Tibial nerve (tissue), 4 donors: ENCODE measurements at regions not wholly inside any gene's neighbourhood (a gene's known extent, or its start where the extent isn't known, plus 50 kb on each side); places are given as distances from the start of the nearest gene placed in this dataset.

ENCODE experiments used
- DNase-seq, 2 donors: peaks; one replicate each; pipeline ENCODE4 v3.0.0-alpha.2; 2019; ENCODE audit warnings: low spot score in 2 of 2
- H3K27ac ChIP-seq, 4 donors: fragments of 200-600 bp; sonication (generic) in 3 of 4; one replicate each; pipeline ENCODE4 v1.5.1; 2017 to 2019; ENCODE audit warnings: mild to moderate bottlenecking in 1 of 4
- H3K27me3 ChIP-seq, 2 donors: fragments of 200-600 bp; sonication (generic) in 1 of 2; one replicate each; pipeline versions ENCODE4 v1.5.1 to v1.6.0; 2017 to 2019
- H3K36me3 ChIP-seq, 3 donors: fragments of 200-600 bp; sonication (generic); one replicate each; pipeline ENCODE4 v1.5.1; 2018 to 2019
- H3K4me1 ChIP-seq, 4 donors: fragments of 200-600 bp; sonication (generic) in 3 of 4; one replicate each; pipeline ENCODE4 v1.5.1; 2017 to 2019
- H3K4me3 ChIP-seq, 4 donors: fragments of 200-600 bp; sonication (generic) in 3 of 4; one replicate each; pipeline ENCODE4 v1.5.1; 2017 to 2019; ENCODE audit warnings: mild to moderate bottlenecking in 1 of 4, moderate library complexity in 1 of 4
- H3K9me3 ChIP-seq, 4 donors: fragments of 200-600 bp; sonication (generic) in 3 of 4; one replicate each; pipeline ENCODE4 v1.5.1; 2017 to 2019
- CTCF ChIP-seq, 5 experiments: fragments of 200-600 bp in 3 of 5; fragments of 450-650 bp in 2 of 5; sonication (generic) in 3 of 5; IDR thresholded peaks; one replicate each; pipeline ENCODE4 v1.5.1; 2016 to 2019; ENCODE audit warnings: antibody characterized with exemption in 5 of 5, mild to moderate bottlenecking in 3 of 5, moderate library complexity in 2 of 5
- EP300 ChIP-seq, 2 donors: sonication (generic); formaldehyde crosslinking; IDR thresholded peaks; one replicate each; pipeline ENCODE4 v1.6.1; 2017; ENCODE audit warnings: antibody characterized with exemption in 2 of 2, mild to moderate bottlenecking in 1 of 2
- POLR2A ChIP-seq, 2 donors: fragments of 450-650 bp; IDR thresholded peaks; one replicate each; pipeline ENCODE4 v1.6.1; 2017; ENCODE audit warnings: antibody characterized with exemption in 2 of 2, mild to moderate bottlenecking in 2 of 2, moderate library complexity in 2 of 2
- WGBS, 2 donors: methylation state at CpG; one replicate each; pipeline ENCODE4 v1.1.5; 2018; 5-methylcytosine and 5-hydroxymethylcytosine counted together

- no peaks in the 10 kb centered on the region for H3K27me3 ChIP-seq
- H3K36me3 ChIP-seq = no peaks in the 10 kb centered on the region
- no peak for DNase-seq
- no peaks in the 10 kb centered on the region for H3K4me1 ChIP-seq
- H3K27ac ChIP-seq = no peak overlapping the region
- TF ChIP-seq EP300 (IDR thresholded peaks at IDR 0.05) (no peak), POLR2A (IDR thresholded peaks at IDR 0.05) (no peak), CTCF (IDR thresholded peaks at IDR 0.05) (no peak)
- H3K4me3 ChIP-seq = no peak overlapping the region
- WGBS, 2 donors = 69 to 71% methylated on average over 6 of the region's 6 CpGs
- H3K9me3 ChIP-seq = no peaks in the 10 kb centered on the region
Observed at GRCh38 chr11:35050541-35050995, 88.4 kb upstream of the CD44 start.

GRCh38 chr11:35056391-35057093, 82.4 kb upstream of the CD44 start:
- H3K4me3 ChIP-seq = no peak overlapping the region
- H3K9me3 ChIP-seq = no peaks in the 10 kb centered on the region
- 91 to 97% methylated on average over 1 of the region's 1 CpG for WGBS, 2 donors
- H3K27me3 ChIP-seq = no peaks in the 10 kb centered on the region
- no peaks in the 10 kb centered on the region for H3K36me3 ChIP-seq
- peaks cover 0 to 4% (median 0%) of the 10 kb centered on the region in 4 donors for H3K4me1 ChIP-seq
- TF ChIP-seq POLR2A (IDR thresholded peaks at IDR 0.05) (no peak), CTCF (IDR thresholded peaks at IDR 0.05) (no peak), EP300 (IDR thresholded peaks at IDR 0.05) (no peak)
- no peak for DNase-seq
- H3K27ac ChIP-seq = no peak overlapping the region

GRCh38 chr11:35057926-35058668, 80.9 kb upstream of the CD44 start:
- no peaks in the 10 kb centered on the region for H3K27me3 ChIP-seq
- 92% methylated on average over 2 of the region's 2 CpGs for WGBS, 2 donors
- no peak overlapping the region for H3K27ac ChIP-seq
- H3K36me3 ChIP-seq = no peaks in the 10 kb centered on the region
- TF ChIP-seq CTCF (IDR thresholded peaks at IDR 0.05) (no peak), POLR2A (IDR thresholded peaks at IDR 0.05) (no peak), EP300 (IDR thresholded peaks at IDR 0.05) (no peak)
- H3K9me3 ChIP-seq = no peaks in the 10 kb centered on the region
- no peak for DNase-seq
- peaks cover 0 to 8% (median 0%) of the 10 kb centered on the region in 4 donors for H3K4me1 ChIP-seq
- H3K4me3 ChIP-seq = no peak overlapping the region

DNA sequence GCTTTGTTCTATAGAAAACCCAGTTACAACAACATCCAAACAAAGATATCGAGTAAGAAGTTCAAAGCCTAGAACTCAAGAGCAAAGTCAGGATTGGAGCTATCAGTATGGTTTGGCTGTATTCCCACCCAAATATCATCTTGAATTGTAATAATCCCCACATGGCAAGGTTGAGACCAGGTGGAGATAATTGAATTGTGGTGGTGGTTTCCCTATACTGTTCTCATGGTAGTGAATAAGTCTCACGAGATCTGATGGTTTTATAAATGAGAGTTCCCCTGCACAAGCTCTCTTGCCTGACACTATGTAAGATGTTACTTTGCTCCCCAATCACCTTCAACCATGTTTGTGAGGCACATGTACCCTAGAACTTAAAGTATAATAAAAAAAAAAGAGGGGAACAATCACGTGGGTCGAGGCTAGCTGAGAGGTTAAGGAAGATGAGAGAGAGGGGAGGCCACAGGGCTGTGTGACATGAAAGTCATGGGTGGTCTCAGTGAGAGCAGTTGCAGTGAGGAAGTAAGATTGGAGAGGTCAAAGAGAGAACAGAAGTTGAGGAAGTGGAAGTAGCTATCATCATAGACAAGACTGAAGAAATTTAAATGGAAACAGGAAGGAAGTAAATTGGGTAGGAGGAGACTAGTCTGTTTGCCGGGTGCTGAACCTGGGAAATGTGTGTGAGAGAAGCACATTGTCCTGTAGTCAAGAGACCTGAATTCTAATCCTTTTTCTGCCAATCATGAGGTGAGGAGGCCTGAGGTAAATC, 80.1 kb upstream of the CD44 start:
- TF ChIP-seq EP300 (IDR thresholded peaks at IDR 0.05) (no peak), POLR2A (IDR thresholded peaks at IDR 0.05) (no peak), CTCF (IDR thresholded peaks at IDR 0.05) (no peak)
- H3K4me3 ChIP-seq = no peak overlapping the region
- no peak overlapping the region for H3K27ac ChIP-seq
- no peaks in the 10 kb centered on the region for H3K27me3 ChIP-seq
- H3K4me1 ChIP-seq = peaks cover 0 to 9% (median 0%) of the 10 kb centered on the region in 4 donors
- 73 to 79% methylated on average over 5 of the region's 5 CpGs for WGBS, 2 donors
- no peaks in the 10 kb centered on the region for H3K9me3 ChIP-seq
- DNase-seq = no peak
- H3K36me3 ChIP-seq = no peaks in the 10 kb centered on the region
